Glutamatergic neuron (in vitro differentiated cells): ENCODE measurements at regions not wholly inside any gene's neighbourhood (a gene's known extent, or its start where the extent isn't known, plus 50 kb on each side); places are given as distances from the start of the nearest gene placed in this dataset.

Source experiments
- DNase-seq: peaks from one replicate; pipeline ENCODE4 v3.0.0; 2022
- H3K27ac Mint-ChIP-seq: one replicate; pipeline ENCODE4 v1.8.0; 2020; ENCODE audit warnings: mild to moderate bottlenecking, mixed read lengths, inconsistent platforms; ENCODE audit not compliant: unreplicated experiment
- H3K27me3 Mint-ChIP-seq: one replicate; pipeline ENCODE4 v1.8.0; 2020; ENCODE audit warnings: mild to moderate bottlenecking, moderate library complexity, mixed read lengths, inconsistent platforms; ENCODE audit not compliant: unreplicated experiment
- H3K36me3 Mint-ChIP-seq: one replicate; pipeline ENCODE4 v1.8.0; 2020; ENCODE audit warnings: mild to moderate bottlenecking, mixed read lengths, inconsistent platforms; ENCODE audit not compliant: unreplicated experiment
- H3K4me1 Mint-ChIP-seq: one replicate; pipeline ENCODE4 v1.8.0; 2020; ENCODE audit warnings: mild to moderate bottlenecking, low read depth, mixed read lengths, inconsistent platforms; ENCODE audit not compliant: unreplicated experiment
- H3K4me3 Mint-ChIP-seq: one replicate; pipeline ENCODE4 v1.8.0; 2020; ENCODE audit warnings: mild to moderate bottlenecking, mixed read lengths, inconsistent platforms; ENCODE audit not compliant: unreplicated experiment
- H3K9me3 Mint-ChIP-seq: one replicate; pipeline ENCODE4 v1.8.0; 2020; ENCODE audit warnings: mild to moderate bottlenecking, moderate library complexity, mixed read lengths, inconsistent platforms; ENCODE audit not compliant: unreplicated experiment
- TF ChIP-seq, protein P1 (sequence below): fragments of 200-600 bp; sonication (generic); IDR thresholded peaks from one replicate; pipeline ENCODE4 v1.5.0; 2021; ENCODE audit not compliant: partially characterized antibody, unreplicated experiment

DNA sequence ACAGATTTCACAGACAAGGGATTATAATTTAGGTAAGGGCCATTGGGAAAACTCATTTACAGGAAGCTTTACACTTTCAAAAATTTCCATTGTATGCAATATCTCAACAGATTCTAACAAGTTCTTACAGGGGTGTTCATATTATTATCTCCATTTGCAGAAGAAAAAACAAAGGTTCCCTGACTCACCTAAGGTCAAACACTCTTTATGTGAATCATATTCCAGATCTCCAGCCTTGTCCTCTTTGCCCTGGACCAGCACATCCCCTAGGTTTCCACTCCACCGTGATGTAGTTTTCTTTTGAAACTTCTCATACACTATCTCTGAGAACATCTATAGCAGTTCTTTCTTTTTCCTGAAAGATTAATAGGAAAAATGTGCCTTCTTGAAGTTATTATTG lies 96.4 kb upstream of the HS3ST1 start:
- H3K27me3 Mint-ChIP-seq, result no peaks in the 10 kb centered on the region
- no peak overlapping the region for H3K4me3 Mint-ChIP-seq
- no peak for DNase-seq
- TF ChIP-seq, protein P1, sequence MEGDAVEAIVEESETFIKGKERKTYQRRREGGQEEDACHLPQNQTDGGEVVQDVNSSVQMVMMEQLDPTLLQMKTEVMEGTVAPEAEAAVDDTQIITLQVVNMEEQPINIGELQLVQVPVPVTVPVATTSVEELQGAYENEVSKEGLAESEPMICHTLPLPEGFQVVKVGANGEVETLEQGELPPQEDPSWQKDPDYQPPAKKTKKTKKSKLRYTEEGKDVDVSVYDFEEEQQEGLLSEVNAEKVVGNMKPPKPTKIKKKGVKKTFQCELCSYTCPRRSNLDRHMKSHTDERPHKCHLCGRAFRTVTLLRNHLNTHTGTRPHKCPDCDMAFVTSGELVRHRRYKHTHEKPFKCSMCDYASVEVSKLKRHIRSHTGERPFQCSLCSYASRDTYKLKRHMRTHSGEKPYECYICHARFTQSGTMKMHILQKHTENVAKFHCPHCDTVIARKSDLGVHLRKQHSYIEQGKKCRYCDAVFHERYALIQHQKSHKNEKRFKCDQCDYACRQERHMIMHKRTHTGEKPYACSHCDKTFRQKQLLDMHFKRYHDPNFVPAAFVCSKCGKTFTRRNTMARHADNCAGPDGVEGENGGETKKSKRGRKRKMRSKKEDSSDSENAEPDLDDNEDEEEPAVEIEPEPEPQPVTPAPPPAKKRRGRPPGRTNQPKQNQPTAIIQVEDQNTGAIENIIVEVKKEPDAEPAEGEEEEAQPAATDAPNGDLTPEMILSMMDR, result no peak
- no peak overlapping the region for H3K27ac Mint-ChIP-seq
- peaks cover under 1% of the 10 kb centered on the region for H3K36me3 Mint-ChIP-seq
- no peaks in the 10 kb centered on the region for H3K9me3 Mint-ChIP-seq
- no peaks in the 10 kb centered on the region for H3K4me1 Mint-ChIP-seq

- Mint-ChIP-seq H3K9me3 (no peaks in the 10 kb centered on the region), H3K27me3 (peaks cover 2% of the 10 kb centered on the region), H3K4me1 (no peaks in the 10 kb centered on the region), H3K36me3 (no peaks in the 10 kb centered on the region), H3K4me3 (no peak overlapping the region), H3K27ac (no peak overlapping the region)
- no peak for DNase-seq
- TF ChIP-seq, protein P1, result no peak
Observed at GRCh38 chr4:11518754-11519153, 90.1 kb upstream of the HS3ST1 start.

GRCh38 chr4:11514779-11515419 lies 86.2 kb upstream of the HS3ST1 start:
- Mint-ChIP-seq H3K27ac (no peak overlapping the region), H3K36me3 (no peaks in the 10 kb centered on the region), H3K9me3 (no peaks in the 10 kb centered on the region), H3K4me1 (peaks cover 2% of the 10 kb centered on the region), H3K4me3 (no peak overlapping the region), H3K27me3 (peaks cover 2% of the 10 kb centered on the region)
- DNase-seq, result no peak
- TF ChIP-seq, protein P1, result no peak

- Mint-ChIP-seq H3K27ac (no peak overlapping the region), H3K4me1 (peaks cover 2% of the 10 kb centered on the region), H3K36me3 (no peaks in the 10 kb centered on the region), H3K27me3 (no peaks in the 10 kb centered on the region), H3K4me3 (no peak overlapping the region), H3K9me3 (no peaks in the 10 kb centered on the region)
- TF ChIP-seq, protein P1, result no peak
- DNase-seq, result no peak
Observed at GRCh38 chr4:11514003-11514402, 85.3 kb upstream of the HS3ST1 start.

DNA sequence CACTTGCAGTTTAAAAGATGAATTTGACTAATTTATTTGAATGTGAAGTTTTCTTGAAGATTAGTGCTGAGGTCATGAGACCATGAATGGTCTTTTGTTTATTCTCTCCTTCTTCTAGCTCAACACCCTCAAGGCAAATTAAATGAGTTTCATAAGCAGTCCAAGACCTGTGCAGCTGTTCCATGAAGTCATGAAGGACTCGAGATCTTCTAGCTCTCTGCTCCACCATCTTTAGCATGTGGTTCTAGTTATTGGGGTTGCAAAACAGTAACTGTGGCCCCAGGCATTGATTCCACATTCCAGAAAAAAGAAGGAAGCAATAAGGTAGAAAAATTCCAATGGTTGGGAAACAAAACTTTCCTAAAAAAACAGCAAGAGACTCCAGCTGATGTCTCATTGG lies 84.2 kb upstream of the HS3ST1 start:
- no peaks in the 10 kb centered on the region for H3K36me3 Mint-ChIP-seq
- H3K27ac Mint-ChIP-seq, result no peak overlapping the region
- H3K9me3 Mint-ChIP-seq, result no peaks in the 10 kb centered on the region
- no peak overlapping the region for H3K4me3 Mint-ChIP-seq
- peaks cover 2% of the 10 kb centered on the region for H3K4me1 Mint-ChIP-seq
- TF ChIP-seq, protein P1, result no peak
- no peaks in the 10 kb centered on the region for H3K27me3 Mint-ChIP-seq
- DNase-seq, result no peak
